Osteocyte (in vitro differentiated cells): ENCODE measurements at regions not wholly inside any gene's neighbourhood (a gene's known extent, or its start where the extent isn't known, plus 50 kb on each side); places are given as distances from the start of the nearest gene placed in this dataset.
A peak's percentile ranks its signal among the peaks of the same experiment; 100 is the strongest.

Source experiments
- DNase-seq: peaks from one replicate; pipeline ENCODE4 v3.0.0; 2021; ENCODE audit warnings: mixed read lengths; ENCODE audit not compliant: unreplicated experiment; ENCODE audit errors: extremely low spot score
- H3K27ac Mint-ChIP-seq: one replicate; pipeline ENCODE4 v1.8.0; 2021; ENCODE audit warnings: mild to moderate bottlenecking, mixed read lengths; ENCODE audit not compliant: unreplicated experiment
- H3K27me3 Mint-ChIP-seq: one replicate; pipeline ENCODE4 v1.8.0; 2021; ENCODE audit warnings: mixed read lengths; ENCODE audit not compliant: unreplicated experiment
- H3K36me3 Mint-ChIP-seq: one replicate; pipeline ENCODE4 v1.8.0; 2021; ENCODE audit warnings: mixed read lengths; ENCODE audit not compliant: unreplicated experiment
- H3K4me1 Mint-ChIP-seq: one replicate; pipeline ENCODE4 v1.8.0; 2021; ENCODE audit warnings: mixed read lengths; ENCODE audit not compliant: unreplicated experiment
- H3K4me3 Mint-ChIP-seq: one replicate; pipeline ENCODE4 v1.8.0; 2021; ENCODE audit warnings: mild to moderate bottlenecking, moderate library complexity, mixed read lengths; ENCODE audit not compliant: unreplicated experiment
- H3K9me3 Mint-ChIP-seq: one replicate; pipeline ENCODE4 v1.8.0; 2021; ENCODE audit warnings: mixed read lengths; ENCODE audit not compliant: unreplicated experiment
- TF ChIP-seq, protein P1 (sequence below): fragments of 200-600 bp; sonication (generic); IDR thresholded peaks from 2 replicates; pipeline ENCODE4 v1.5.0; 2021; ENCODE audit warnings: antibody characterized with exemption, mild to moderate bottlenecking, moderate library complexity

DNA sequence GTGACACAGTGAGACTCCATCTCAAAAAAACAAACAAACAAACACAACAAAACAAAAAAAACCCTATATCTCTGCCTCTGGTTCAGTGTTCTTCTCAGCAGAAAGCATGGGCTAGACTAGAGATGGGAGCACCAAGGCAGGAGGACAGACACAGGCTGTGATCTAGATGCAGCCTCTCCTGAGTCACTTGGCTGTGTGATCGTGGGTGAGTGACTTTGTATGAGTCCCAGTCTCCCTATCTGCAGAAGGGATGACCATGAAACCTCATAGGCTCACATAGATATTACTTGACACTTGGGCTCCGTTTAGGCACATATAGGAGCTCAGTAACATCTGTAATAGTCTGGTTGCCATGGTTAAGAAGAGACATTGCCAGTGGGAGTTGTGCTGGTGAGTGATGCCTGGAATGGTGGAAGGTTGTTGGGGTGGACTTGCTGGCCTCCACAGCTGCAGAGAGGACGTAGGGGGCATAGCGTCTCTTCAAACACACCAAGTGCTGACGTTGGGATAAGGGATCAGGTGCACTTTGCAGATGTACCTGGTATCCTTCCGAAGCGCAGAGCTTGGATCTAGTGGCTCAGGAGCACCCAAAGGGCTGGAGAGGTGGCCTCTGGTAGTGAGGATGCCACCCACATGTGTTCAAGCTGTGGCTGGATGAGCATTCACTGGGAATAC is 318.9 kb upstream of the HS6ST1 start:
- no peaks in the 10 kb centered on the region for H3K9me3 Mint-ChIP-seq
- H3K4me3 Mint-ChIP-seq, result no peak overlapping the region
- DNase-seq, result peak; percentile 60
- TF ChIP-seq, protein P1, sequence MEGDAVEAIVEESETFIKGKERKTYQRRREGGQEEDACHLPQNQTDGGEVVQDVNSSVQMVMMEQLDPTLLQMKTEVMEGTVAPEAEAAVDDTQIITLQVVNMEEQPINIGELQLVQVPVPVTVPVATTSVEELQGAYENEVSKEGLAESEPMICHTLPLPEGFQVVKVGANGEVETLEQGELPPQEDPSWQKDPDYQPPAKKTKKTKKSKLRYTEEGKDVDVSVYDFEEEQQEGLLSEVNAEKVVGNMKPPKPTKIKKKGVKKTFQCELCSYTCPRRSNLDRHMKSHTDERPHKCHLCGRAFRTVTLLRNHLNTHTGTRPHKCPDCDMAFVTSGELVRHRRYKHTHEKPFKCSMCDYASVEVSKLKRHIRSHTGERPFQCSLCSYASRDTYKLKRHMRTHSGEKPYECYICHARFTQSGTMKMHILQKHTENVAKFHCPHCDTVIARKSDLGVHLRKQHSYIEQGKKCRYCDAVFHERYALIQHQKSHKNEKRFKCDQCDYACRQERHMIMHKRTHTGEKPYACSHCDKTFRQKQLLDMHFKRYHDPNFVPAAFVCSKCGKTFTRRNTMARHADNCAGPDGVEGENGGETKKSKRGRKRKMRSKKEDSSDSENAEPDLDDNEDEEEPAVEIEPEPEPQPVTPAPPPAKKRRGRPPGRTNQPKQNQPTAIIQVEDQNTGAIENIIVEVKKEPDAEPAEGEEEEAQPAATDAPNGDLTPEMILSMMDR, result no peak
- H3K27me3 Mint-ChIP-seq, result no peaks in the 10 kb centered on the region
- H3K4me1 Mint-ChIP-seq, result peaks cover 68% of the 10 kb centered on the region
- peak overlapping the region; percentile 77 for H3K27ac Mint-ChIP-seq
- H3K36me3 Mint-ChIP-seq, result no peaks in the 10 kb centered on the region

DNA sequence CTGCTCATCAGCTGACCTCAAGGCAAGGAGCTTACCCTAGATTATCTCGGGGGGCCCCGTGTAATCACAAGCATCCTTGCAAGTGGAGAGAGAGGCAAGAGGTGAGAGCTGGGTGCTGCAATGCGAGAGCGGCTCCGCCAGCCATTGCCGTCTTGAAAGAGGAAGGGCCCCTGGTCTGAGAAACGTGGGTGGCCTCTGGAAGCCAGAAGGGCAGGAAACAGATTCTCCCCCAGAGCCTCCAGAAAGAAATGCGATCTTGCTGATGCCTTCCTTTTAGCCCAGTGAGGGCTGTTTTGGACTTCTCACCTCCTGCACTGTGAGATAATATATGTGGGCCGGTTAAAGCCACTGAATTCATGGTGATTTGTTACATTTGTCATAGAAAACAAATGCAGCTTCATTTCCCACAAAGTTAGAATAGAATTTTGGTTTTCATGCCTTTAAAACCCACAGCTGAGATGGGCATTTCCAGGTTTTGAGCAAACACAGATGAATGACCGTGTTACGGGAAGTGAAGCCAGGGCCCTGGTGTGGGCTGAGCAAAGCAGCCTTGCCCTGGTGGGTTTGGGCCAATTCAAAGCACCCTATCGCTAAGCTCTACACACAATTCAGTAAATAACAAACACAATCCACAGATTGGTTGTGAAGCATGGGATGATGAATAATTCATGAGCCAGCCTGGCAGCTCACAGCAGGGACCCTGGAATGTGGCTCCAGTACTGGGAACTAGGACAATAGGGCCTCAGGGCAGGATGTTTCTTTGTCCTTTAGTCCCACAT is 319.9 kb upstream of the HS6ST1 start:
- Mint-ChIP-seq H3K4me3 (peak overlapping the region; percentile 41), H3K9me3 (no peaks in the 10 kb centered on the region), H3K36me3 (no peaks in the 10 kb centered on the region), H3K27me3 (no peaks in the 10 kb centered on the region), H3K27ac (peak overlapping the region; percentile 77), H3K4me1 (peaks cover 59% of the 10 kb centered on the region)
- TF ChIP-seq, protein P1, result no peak
- DNase-seq, result peak; percentile 90

DNA sequence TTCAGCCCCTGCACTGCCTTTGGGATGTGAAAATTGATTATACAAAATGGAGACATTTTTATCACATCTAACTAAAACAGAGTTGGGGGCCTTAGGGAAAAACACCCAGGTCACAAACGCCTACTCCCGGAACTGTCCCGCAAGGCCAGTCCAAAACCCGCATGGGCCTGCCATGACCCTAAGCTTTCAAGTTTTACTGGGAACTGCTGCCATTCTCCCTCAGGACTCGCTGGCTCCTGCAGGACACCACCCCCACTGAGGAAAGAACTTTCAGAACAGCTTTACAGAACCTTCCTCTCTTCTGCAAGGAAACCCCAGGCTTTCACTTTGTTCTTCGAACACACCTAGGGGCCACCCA is 320.4 kb upstream of the HS6ST1 start:
- H3K27me3 Mint-ChIP-seq, result no peaks in the 10 kb centered on the region
- no peaks in the 10 kb centered on the region for H3K9me3 Mint-ChIP-seq
- H3K4me3 Mint-ChIP-seq, result peak overlapping the region; percentile 24
- TF ChIP-seq, protein P1, result no peak
- DNase-seq, result no peak
- H3K27ac Mint-ChIP-seq, result peak overlapping the region; percentile 77
- no peaks in the 10 kb centered on the region for H3K36me3 Mint-ChIP-seq
- H3K4me1 Mint-ChIP-seq, result peaks cover 53% of the 10 kb centered on the region

DNA sequence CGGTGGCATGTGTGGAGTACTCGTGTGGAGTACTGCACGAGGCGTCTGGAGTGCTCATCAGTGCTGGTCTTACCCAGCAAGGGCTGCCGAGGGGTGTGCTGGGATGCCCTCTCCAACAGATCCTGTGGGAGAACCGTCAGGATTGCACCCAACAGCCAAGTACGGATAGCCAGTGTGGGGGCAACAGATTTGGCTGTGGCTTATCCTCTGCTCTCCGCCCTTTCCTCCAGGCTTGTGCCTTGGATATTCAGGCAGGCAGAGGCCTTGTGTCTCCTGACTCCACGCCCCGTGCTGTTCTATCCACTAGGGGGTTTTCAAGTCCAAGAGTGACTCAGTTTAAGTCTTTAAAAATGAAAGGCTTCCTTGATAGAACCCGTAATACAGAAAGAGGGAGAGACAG is 321.0 kb upstream of the HS6ST1 start:
- TF ChIP-seq, protein P1, result no peak
- Mint-ChIP-seq H3K27ac (peak overlapping the region; percentile 77), H3K4me1 (peaks cover 51% of the 10 kb centered on the region), H3K36me3 (no peaks in the 10 kb centered on the region), H3K4me3 (no peak overlapping the region), H3K27me3 (no peaks in the 10 kb centered on the region), H3K9me3 (no peaks in the 10 kb centered on the region)
- peak; percentile 79 for DNase-seq

DNA sequence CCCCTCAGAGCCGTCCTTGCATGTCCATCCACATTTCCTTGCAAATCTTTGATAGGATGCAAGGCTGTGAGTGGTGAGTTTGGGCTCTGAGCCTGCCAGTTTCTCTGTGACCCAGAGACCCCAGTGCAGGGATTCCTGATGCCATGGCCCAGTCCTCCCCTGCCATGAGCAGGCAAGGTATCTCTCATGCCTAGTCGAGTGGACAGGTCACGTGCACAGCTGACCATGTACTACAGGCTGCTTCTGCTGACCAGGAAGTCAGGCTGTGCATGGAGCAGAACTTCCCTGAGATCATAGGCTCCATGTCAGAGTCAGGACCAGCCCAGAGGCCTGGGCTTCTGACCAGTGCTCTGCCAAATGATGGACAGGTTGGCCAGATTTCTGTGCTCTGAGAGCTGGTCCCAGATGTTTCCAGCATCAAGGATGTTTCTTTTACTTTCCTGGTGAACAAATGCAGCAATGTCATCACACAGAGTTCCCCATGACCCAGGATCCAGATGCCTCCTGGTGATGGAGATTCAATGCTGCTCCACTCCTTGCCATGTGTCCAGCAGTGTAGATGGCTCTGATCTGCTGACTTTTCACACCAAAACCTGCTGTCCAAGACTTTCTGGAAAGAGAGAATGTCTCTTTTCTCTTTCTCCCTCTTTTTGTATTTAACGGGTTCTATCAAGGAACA is 321.6 kb upstream of the HS6ST1 start:
- Mint-ChIP-seq H3K4me3 (no peak overlapping the region), H3K9me3 (no peaks in the 10 kb centered on the region), H3K4me1 (peaks cover 48% of the 10 kb centered on the region), H3K36me3 (no peaks in the 10 kb centered on the region), H3K27me3 (no peaks in the 10 kb centered on the region), H3K27ac (no peak overlapping the region)
- DNase-seq, result peak; percentile 54
- TF ChIP-seq, protein P1, result no peak
